HEK293 (cell line): ENCODE measurements at regions not wholly inside any gene's neighbourhood (a gene's known extent, or its start where the extent isn't known, plus 50 kb on each side); places are given as distances from the start of the nearest gene placed in this dataset.

ENCODE experiments used
- CTCF ChIA-PET: fragments of 350-600 bp; formaldehyde crosslinking; extraction: SDS; loops from one replicate; lab custom pipeline; 2021; ENCODE audit warnings: antibody characterized with exemption; lab: Yijun Ruan, JAX
- POLR2A ChIA-PET: fragments of 300-600 bp; formaldehyde crosslinking; extraction: SDS; loops from one replicate; lab custom pipeline; 2020; ENCODE audit warnings: antibody characterized with exemption, inconsistent platforms; lab: Yijun Ruan, JAX
- H3K27ac ChIP-seq: fragments of 200-500 bp; sonication (Bioruptor generic); 2 replicates; pipeline ENCODE4 v1.5.1; 2014; ENCODE audit warnings: low read depth, low read length, control low read depth, inconsistent platforms; ENCODE audit errors: extremely low read depth
- H3K36me3 ChIP-seq, 2 experiments: fragments of 200-500 bp in 1 of 2; sonication (Bioruptor generic) in 1 of 2; 1 replicate in 1 of 2; 2 replicates in 1 of 2; pipeline ENCODE4 v1.5.1; 2014 to 2017; ENCODE audit warnings: inconsistent platforms in 2 of 2, low read length in 2 of 2; ENCODE audit not compliant: control insufficient read depth in 2 of 2, insufficient read depth in 1 of 2
- H3K4me1 ChIP-seq: fragments of 200-500 bp; sonication (Bioruptor generic); 2 replicates; pipeline ENCODE4 v1.5.1; 2014; ENCODE audit warnings: mild to moderate bottlenecking, low read length, inconsistent platforms; ENCODE audit not compliant: control insufficient read depth, insufficient read depth
- H3K4me3 ChIP-seq: 2 replicates; pipeline ENCODE4 v1.5.1; 2011; ENCODE audit warnings: low read depth, mild to moderate bottlenecking, control low read depth, low read length, moderate library complexity
- H3K9me3 ChIP-seq: fragments of 200-500 bp; sonication (Bioruptor generic); 2 replicates; pipeline ENCODE4 v1.5.1; 2014; ENCODE audit warnings: low read depth, low read length, inconsistent platforms; ENCODE audit not compliant: control insufficient read depth, insufficient read depth
- FEZF1 ChIP-seq: fragments of 450-650 bp; formaldehyde crosslinking; IDR thresholded peaks from 2 replicates; pipeline ENCODE4 v1.5.1; 2016; ENCODE audit warnings: missing biosample characterization, missing genetic modification characterization
- ZFP37 ChIP-seq: fragments of 450-650 bp; formaldehyde crosslinking; IDR thresholded peaks from 2 replicates; pipeline ENCODE4 v1.5.1; 2016; ENCODE audit warnings: missing biosample characterization, missing genetic modification characterization
- TF ChIP-seq, protein P1 (sequence below): fragments of 450-650 bp; formaldehyde crosslinking; IDR thresholded peaks from 2 replicates; pipeline ENCODE4 v1.5.1; 2017; ENCODE audit warnings: missing biosample characterization, missing genetic modification characterization
- TF ChIP-seq, protein P2 (sequence below): fragments of 450-650 bp; formaldehyde crosslinking; IDR thresholded peaks from 2 replicates; pipeline ENCODE4 v1.5.1; 2016; ENCODE audit warnings: missing biosample characterization, missing genetic modification characterization
- TF ChIP-seq, protein P3 (sequence below): fragments of 450-650 bp; formaldehyde crosslinking; IDR thresholded peaks from 2 replicates; pipeline ENCODE4 v1.5.1; 2017; ENCODE audit warnings: missing biosample characterization, missing genetic modification characterization

DNA sequence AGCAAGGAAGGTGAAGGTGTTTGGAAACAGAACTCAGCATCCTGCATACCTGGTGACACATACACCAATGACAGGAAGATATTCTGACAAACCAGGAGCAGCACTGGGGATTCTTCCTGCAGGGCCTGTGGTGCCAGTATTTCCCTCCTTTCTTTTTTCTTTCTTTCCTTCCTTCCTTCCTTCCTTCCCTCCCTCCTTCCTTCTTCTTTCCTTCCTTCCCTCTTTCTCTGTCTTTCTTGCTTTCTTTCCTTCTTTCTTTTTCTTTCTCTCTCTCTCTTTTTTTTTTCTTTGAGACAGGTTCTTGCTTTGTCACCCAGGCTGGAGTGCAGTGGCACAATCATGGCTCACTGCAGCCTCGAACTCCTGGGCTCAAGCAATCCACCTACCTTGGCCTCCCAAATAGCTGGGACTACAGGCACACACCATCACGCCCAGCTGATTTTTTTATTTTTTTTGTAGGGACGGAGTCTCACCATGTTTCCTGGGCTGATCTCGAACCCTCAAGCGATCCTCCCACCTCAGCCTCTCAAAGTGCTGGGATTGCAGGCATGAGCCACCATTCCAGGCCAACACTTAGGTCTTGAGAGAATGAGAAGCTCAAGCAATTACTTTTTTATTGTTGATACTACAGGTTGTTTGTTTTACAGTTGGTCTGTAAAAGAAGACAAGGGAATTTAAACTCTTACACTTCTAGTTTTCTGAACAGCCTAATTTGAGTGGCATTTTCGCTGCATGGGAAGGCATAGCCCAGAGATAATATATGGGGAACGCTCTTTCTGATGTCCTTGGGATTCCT lies 54.7 kb upstream of the GATA6 start (continued):
- TF ChIP-seq, protein P1, sequence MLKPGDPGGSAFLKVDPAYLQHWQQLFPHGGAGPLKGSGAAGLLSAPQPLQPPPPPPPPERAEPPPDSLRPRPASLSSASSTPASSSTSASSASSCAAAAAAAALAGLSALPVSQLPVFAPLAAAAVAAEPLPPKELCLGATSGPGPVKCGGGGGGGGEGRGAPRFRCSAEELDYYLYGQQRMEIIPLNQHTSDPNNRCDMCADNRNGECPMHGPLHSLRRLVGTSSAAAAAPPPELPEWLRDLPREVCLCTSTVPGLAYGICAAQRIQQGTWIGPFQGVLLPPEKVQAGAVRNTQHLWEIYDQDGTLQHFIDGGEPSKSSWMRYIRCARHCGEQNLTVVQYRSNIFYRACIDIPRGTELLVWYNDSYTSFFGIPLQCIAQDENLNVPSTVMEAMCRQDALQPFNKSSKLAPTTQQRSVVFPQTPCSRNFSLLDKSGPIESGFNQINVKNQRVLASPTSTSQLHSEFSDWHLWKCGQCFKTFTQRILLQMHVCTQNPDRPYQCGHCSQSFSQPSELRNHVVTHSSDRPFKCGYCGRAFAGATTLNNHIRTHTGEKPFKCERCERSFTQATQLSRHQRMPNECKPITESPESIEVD (tag by site-specific recombination), result peak; percentile 21; the same call in 1 of the 2 replicates
- TF ChIP-seq, protein P2, sequence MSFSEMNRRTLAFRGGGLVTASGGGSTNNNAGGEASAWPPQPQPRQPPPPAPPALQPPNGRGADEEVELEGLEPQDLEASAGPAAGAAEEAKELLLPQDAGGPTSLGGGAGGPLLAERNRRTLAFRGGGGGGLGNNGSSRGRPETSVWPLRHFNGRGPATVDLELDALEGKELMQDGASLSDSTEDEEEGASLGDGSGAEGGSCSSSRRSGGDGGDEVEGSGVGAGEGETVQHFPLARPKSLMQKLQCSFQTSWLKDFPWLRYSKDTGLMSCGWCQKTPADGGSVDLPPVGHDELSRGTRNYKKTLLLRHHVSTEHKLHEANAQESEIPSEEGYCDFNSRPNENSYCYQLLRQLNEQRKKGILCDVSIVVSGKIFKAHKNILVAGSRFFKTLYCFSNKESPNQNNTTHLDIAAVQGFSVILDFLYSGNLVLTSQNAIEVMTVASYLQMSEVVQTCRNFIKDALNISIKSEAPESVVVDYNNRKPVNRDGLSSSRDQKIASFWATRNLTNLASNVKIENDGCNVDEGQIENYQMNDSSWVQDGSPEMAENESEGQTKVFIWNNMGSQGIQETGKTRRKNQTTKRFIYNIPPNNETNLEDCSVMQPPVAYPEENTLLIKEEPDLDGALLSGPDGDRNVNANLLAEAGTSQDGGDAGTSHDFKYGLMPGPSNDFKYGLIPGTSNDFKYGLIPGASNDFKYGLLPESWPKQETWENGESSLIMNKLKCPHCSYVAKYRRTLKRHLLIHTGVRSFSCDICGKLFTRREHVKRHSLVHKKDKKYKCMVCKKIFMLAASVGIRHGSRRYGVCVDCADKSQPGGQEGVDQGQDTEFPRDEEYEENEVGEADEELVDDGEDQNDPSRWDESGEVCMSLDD, result no peak
- TF ChIP-seq ZFP37, result no peak

DNA sequence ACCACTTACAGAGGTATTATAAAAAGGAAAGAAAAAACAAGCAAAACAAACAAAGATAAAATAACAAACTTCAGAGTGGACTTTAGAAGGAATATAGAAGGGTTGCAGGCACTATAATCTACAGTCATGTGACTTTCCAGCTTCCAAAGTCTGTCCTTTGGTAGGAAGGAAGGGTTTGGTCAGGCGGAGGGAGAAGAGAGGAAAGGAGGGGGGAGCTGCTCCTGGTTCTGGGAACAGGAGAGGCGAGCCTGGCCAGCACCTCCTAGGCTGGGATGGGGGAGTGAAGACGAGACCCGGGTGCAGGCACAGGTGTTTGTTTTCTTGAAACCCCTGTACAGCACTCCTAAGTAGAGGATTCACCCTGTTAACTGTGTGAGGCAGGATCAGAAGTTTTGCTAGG lies 53.8 kb upstream of the GATA6 start:
- Histone ChIP-seq H3K4me3 (no peak overlapping the region), H3K9me3 (no peaks in the 10 kb centered on the region), H3K4me1 (0 out of 2 replicates have a peak, but pooled peaks cover 3% of the 10 kb centered on the region), H3K36me3 (no peaks in the 10 kb centered on the region), H3K27ac (no peak overlapping the region)
- POLR2A ChIA-PET, result interaction anchor here (1.4 kb wide), 1 partner anchor 9 kb away, joined by 3 read pairs; no protein-coding TSS in a partner anchor
- CTCF ChIA-PET, result no interaction called here
- no peak for TF ChIP-seq FEZF1 (tag by site-specific recombination)
- TF ChIP-seq, protein P3, sequence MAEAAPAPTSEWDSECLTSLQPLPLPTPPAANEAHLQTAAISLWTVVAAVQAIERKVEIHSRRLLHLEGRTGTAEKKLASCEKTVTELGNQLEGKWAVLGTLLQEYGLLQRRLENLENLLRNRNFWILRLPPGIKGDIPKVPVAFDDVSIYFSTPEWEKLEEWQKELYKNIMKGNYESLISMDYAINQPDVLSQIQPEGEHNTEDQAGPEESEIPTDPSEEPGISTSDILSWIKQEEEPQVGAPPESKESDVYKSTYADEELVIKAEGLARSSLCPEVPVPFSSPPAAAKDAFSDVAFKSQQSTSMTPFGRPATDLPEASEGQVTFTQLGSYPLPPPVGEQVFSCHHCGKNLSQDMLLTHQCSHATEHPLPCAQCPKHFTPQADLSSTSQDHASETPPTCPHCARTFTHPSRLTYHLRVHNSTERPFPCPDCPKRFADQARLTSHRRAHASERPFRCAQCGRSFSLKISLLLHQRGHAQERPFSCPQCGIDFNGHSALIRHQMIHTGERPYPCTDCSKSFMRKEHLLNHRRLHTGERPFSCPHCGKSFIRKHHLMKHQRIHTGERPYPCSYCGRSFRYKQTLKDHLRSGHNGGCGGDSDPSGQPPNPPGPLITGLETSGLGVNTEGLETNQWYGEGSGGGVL (tag by site-specific recombination), result peak; percentile 51
